ENCODE measurements at regions not wholly inside any gene's neighbourhood (a gene's known extent, or its start where the extent isn't known, plus 50 kb on each side); places are given as distances from the start of the nearest gene placed in this dataset.

DNA sequence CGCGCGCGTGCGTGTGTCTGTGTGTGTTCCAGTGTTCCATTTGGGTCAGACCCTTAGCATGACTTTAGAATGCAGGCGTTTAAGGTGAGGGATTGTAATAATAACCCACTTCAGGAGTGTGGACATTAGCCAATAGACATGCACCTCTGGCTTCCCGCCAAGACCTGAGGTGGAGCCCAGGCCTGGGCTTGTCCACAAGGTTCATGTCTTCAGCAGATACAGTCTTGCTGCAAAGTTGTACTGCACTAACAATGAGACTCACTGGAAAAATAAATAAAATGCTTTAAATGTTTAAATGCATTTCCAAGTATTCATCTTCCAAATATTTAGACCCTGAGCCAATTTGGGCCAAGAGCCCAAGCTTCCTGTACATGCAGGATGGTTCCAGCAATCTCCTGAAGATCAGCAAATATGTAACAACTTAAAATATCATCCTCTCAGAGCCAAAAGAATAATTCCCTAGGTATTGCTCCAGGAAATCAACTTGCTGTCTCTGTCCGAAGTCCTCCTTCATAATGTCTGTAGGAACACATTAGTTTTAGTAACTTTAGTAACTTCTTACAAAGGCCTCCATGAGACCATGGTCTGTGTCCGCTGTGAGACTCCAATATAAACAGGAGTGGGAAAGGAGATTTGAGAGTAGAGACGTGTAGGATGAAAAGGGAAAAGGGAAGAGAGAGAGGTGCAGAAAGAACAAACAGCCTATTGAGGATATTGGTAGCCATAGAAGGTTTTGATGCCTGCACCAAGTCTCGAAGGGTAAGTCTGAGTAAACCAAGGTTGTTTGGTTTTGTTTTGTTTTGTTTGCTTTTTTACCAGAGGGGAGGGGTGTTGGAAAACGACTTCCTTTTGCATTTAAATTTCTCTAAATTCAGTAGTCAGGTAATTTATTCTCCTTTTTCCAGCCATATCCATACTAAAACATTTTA lies 98.5 kb upstream of the KLF3 start:
- BruUV-seq (replicated peaks), result no TSS peak
- Histone ChIP-seq H4K20me1 (ENCODE audit: insufficient read depth, low read length) (no peaks in the 10 kb centered on the region), H3K79me2 (ENCODE audit: insufficient read depth, low read length) (no peaks in the 10 kb centered on the region), H3K27ac (ENCODE audit: extremely low read length, insufficient read depth, low read length) (no peak overlapping the region), H3K4me3 (replicated peaks in 1 of 3; ENCODE audit: insufficient read depth in 1 of 3, low read depth in 2 of 3, low read length in 3 of 3) (no peak overlapping the region), H3K9ac (ENCODE audit: insufficient read depth, low read depth, low read length) (no peak overlapping the region), H3K4me2 (ENCODE audit: low read depth, low read length) (peak overlapping the region; percentile 18), H2AFZ (ENCODE audit: low read length) (no peak overlapping the region), H3K36me3 (replicated peaks in 1 of 2; ENCODE audit: control insufficient read depth in 1 of 2, insufficient read depth in 2 of 2, low read length in 2 of 2) (no peaks in the 10 kb centered on the region), H3K27me3 (ENCODE audit: control insufficient read depth in 1 of 2, insufficient read depth in 2 of 2, low read length in 2 of 2) (no peaks in the 10 kb centered on the region), H3K4me1 (ENCODE audit: insufficient read depth, low read length) (peaks cover 49% of the 10 kb centered on the region), H3K9me3 (ENCODE audit: low read length) (peaks cover 6% of the 10 kb centered on the region)
- in situ Hi-C loops (cut with HindIII; ENCODE audit: extremely low pct_ligation_motif_present, low pct_unique_long_range_greater_than_20kb), result no loop called here
- intact Hi-C loops (cut with micrococcal nuclease; ENCODE audit: unreplicated experiment), result no loop called here
- ChIA-PET CTCF (ENCODE audit: low intra/inter-chr PET ratio, low total read pairs) (no interaction called here), POLR2A (no interaction called here)
- no peak for DNase-seq (ENCODE audit: low spot score)
- ATAC-seq, result peak; percentile 32; the same call in 1 of the 3 replicates
- TF ChIP-seq ZNF747 (CRISPR knock-in tag; IDR thresholded peaks at IDR 0.05; ENCODE audit: borderline replicate concordance) (no peak), SMAD3 (CRISPR knock-in tag; IDR thresholded peaks at IDR 0.05) (no peak), ZNF589 (CRISPR knock-in tag; conservative IDR thresholded peaks at IDR 0.05) (no peak), HDAC6 (IDR thresholded peaks at IDR 0.05; ENCODE audit: low read depth, low read length) (no peak), CEBPG (CRISPR knock-in tag; IDR thresholded peaks at IDR 0.05) (no peak), EEA1 (CRISPR knock-in tag; IDR thresholded peaks at IDR 0.05; ENCODE audit: borderline replicate concordance) (no peak), SSRP1 (CRISPR knock-in tag; IDR thresholded peaks at IDR 0.05) (no peak), FOSL1 (CRISPR knock-in tag; IDR thresholded peaks at IDR 0.05; ENCODE audit: borderline replicate concordance) (no peak), SALL1 (CRISPR knock-in tag; IDR thresholded peaks at IDR 0.05) (no peak), RARG (CRISPR knock-in tag; IDR thresholded peaks at IDR 0.05; ENCODE audit: low read depth) (no peak), KMT2A (CRISPR knock-in tag; IDR thresholded peaks at IDR 0.05) (no peak), MAFF (IDR thresholded peaks at IDR 0.05; ENCODE audit: low read depth, low read length) (no peak), FOXP1 (IDR thresholded peaks at IDR 0.05) (no peak), FOXP1 (CRISPR knock-in tag; IDR thresholded peaks at IDR 0.05) (peak; percentile 31; the same call in 1 of the 2 replicates), ZFP90 (CRISPR knock-in tag; IDR thresholded peaks at IDR 0.05; ENCODE audit: borderline replicate concordance) (peak; percentile 26; the same call in 1 of the 2 replicates), ZNF430 (CRISPR knock-in tag; IDR thresholded peaks at IDR 0.05) (no peak), ZNF512B (CRISPR knock-in tag; IDR thresholded peaks at IDR 0.05; ENCODE audit: borderline replicate concordance) (no peak)
- TF ChIP-seq, protein P1, sequence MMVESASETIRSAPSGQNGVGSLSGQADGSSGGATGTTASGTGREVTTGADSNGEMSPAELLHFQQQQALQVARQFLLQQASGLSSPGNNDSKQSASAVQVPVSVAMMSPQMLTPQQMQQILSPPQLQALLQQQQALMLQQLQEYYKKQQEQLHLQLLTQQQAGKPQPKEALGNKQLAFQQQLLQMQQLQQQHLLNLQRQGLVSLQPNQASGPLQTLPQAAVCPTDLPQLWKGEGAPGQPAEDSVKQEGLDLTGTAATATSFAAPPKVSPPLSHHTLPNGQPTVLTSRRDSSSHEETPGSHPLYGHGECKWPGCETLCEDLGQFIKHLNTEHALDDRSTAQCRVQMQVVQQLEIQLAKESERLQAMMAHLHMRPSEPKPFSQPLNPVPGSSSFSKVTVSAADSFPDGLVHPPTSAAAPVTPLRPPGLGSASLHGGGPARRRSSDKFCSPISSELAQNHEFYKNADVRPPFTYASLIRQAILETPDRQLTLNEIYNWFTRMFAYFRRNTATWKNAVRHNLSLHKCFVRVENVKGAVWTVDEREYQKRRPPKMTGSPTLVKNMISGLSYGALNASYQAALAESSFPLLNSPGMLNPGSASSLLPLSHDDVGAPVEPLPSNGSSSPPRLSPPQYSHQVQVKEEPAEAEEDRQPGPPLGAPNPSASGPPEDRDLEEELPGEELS (CRISPR knock-in tag; IDR thresholded peaks at IDR 0.05), result no peak
- TF ChIP-seq, protein P2, sequence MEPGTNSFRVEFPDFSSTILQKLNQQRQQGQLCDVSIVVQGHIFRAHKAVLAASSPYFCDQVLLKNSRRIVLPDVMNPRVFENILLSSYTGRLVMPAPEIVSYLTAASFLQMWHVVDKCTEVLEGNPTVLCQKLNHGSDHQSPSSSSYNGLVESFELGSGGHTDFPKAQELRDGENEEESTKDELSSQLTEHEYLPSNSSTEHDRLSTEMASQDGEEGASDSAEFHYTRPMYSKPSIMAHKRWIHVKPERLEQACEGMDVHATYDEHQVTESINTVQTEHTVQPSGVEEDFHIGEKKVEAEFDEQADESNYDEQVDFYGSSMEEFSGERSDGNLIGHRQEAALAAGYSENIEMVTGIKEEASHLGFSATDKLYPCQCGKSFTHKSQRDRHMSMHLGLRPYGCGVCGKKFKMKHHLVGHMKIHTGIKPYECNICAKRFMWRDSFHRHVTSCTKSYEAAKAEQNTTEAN (CRISPR knock-in tag; conservative IDR thresholded peaks at IDR 0.05), result no peak
- 42% methylated on average over 12 of the region's 12 CpGs for WGBS (ENCODE audit: low lambda C conversion rate)
- no peak for FAIRE-seq
